ENCODE measurements at regions not wholly inside any gene's neighbourhood (a gene's known extent, or its start where the extent isn't known, plus 50 kb on each side); places are given as distances from the start of the nearest gene placed in this dataset.

DNA sequence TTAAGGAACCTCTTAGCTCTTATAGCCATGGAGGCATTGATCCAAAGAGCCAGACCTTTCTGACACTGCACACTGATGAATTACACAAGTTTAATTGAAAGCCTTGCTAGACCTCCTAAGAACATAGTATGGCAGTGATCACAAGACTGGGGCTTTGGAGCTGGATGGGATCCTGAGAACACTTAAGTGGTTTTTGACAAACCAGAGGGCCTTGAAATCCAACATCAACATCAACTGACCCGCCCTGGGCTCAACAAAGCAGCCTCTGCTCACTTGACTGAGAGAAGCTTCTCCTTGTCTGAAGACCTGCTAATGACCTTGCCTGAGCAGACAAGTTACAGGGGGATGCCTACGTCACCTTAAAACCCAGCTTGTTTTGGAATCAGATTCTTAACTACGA, 257.6 kb downstream of the KLF13 start:
- WGBS, 2 experiments, result 70 to 74% methylated on average over 3 of the region's 3 CpGs
- Histone ChIP-seq H3K4me1 (ENCODE audit: control insufficient read depth, insufficient read depth, low read length) (no peaks in the 10 kb centered on the region), H3K9me3 (ENCODE audit: control insufficient read depth, low read length) (no peaks in the 10 kb centered on the region), H3K4me3 (ENCODE audit: insufficient read depth, low read depth, low read length) (no peak overlapping the region), H3K36me3 (ENCODE audit: control insufficient read depth, insufficient read depth, low read length) (no peaks in the 10 kb centered on the region), H3K27me3 (ENCODE audit: control insufficient read depth, insufficient read depth, low read length, poor library complexity, severe bottlenecking) (no peaks in the 10 kb centered on the region), H3K27ac (ENCODE audit: insufficient read depth, low read depth, low read length, poor library complexity, severe bottlenecking) (no peak overlapping the region)

DNA sequence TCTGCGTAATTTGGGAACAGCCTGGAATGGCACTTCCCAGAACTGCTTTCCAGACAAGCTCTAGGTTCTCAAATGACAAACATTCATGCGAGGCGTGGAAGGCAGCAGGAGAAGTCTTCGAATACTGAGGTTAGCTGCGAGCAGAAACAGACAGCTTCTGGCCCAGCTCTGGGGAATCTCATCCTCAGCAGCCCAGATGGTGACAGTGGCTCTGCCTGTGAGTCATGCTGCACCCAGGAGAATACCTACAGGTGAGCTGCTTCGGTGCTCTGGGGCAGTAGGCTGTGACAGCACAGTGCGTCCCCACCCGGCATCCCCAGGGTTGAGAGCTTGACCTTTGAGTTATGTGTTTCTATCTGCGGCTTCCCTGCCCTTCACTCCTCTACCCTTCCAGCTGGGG, 258.6 kb downstream of the KLF13 start:
- Histone ChIP-seq H3K4me1 (ENCODE audit: control insufficient read depth, insufficient read depth, low read length) (no peaks in the 10 kb centered on the region), H3K4me3 (ENCODE audit: insufficient read depth, low read depth, low read length) (no peak overlapping the region), H3K36me3 (ENCODE audit: control insufficient read depth, insufficient read depth, low read length) (no peaks in the 10 kb centered on the region), H3K27ac (ENCODE audit: insufficient read depth, low read depth, low read length, poor library complexity, severe bottlenecking) (no peak overlapping the region), H3K9me3 (ENCODE audit: control insufficient read depth, low read length) (no peaks in the 10 kb centered on the region), H3K27me3 (ENCODE audit: control insufficient read depth, insufficient read depth, low read length, poor library complexity, severe bottlenecking) (no peaks in the 10 kb centered on the region)
- 86 to 94% methylated on average over 8 to 9 of the region's 9 CpGs for WGBS, 2 experiments

DNA sequence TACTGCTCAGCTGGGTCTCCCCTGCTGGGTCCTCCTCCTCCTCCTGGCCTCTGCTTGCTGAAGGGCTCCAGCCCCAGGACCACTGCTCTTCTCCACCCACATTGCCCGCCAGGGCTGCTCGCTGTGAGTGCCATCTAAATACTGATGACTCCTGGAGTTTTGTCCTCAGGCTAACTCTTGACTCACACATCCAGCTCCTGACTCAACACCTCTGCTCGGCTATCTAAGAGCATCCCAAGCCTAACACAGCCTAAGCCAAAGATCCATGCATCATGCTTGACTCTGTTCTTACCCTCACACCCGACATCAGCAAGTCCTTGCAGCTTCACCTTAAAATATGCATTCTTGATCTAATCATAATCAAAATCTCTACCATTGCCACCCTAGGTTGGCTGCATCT, 260.2 kb downstream of the KLF13 start:
- WGBS, 2 experiments, result 89 to 92% methylated on average over 4 of the region's 4 CpGs
- Histone ChIP-seq H3K27ac (ENCODE audit: insufficient read depth, low read depth, low read length, poor library complexity, severe bottlenecking) (no peak overlapping the region), H3K4me1 (ENCODE audit: control insufficient read depth, insufficient read depth, low read length) (no peaks in the 10 kb centered on the region), H3K9me3 (ENCODE audit: control insufficient read depth, low read length) (no peaks in the 10 kb centered on the region), H3K4me3 (ENCODE audit: insufficient read depth, low read depth, low read length) (no peak overlapping the region), H3K36me3 (ENCODE audit: control insufficient read depth, insufficient read depth, low read length) (no peaks in the 10 kb centered on the region), H3K27me3 (ENCODE audit: control insufficient read depth, insufficient read depth, low read length, poor library complexity, severe bottlenecking) (no peaks in the 10 kb centered on the region)

DNA sequence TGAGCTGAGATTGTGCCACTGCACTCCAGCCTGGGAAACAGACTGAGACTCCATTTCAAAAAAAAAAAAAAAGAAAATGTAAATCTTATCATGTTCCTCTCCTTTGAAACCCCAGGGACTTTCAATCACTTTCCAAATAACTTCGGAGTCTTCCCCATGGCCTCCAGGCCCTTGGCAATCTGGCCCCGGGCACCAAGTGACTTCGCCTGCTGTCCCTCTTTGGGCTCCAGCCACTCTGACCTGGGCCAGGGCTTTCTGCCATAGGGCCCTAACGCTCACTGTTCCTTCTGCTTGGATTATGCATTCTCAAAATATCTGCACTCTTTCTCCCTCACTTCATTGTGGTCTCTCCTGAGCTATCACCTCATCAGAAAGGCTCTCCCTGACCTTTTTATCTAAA, 260.9 kb downstream of the KLF13 start:
- no peaks in the 10 kb centered on the region for H3K9me3 ChIP-seq (ENCODE audit: control insufficient read depth, low read length)

DNA sequence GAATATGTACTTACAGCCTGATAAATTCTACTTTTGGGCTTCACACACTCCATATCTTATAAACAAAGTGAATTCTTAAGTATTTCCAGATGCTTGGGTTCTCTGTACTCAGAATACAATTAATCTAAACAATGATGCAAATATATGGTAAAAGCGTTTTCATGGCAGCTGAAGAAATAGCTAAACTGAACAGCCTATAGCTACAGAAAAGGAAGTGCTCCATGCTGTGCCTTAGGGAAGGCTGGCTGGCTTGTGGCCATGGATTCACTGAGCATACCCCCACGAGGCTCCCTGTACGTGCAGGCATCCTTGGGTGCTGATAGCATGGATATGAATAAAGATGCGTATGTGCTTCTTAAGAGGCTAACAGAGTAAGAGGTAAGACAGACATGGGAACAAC, 264.0 kb downstream of the KLF13 start:
- 85 to 91% methylated on average over 4 of the region's 4 CpGs for WGBS, 2 experiments
- H3K27ac ChIP-seq (ENCODE audit: insufficient read depth, low read depth, low read length, poor library complexity, severe bottlenecking), result no peak overlapping the region
- H3K9me3 ChIP-seq (ENCODE audit: control insufficient read depth, low read length), result no peaks in the 10 kb centered on the region
- H3K4me3 ChIP-seq (ENCODE audit: insufficient read depth, low read depth, low read length), result no peak overlapping the region
- no peaks in the 10 kb centered on the region for H3K4me1 ChIP-seq (ENCODE audit: control insufficient read depth, insufficient read depth, low read length)
- no peaks in the 10 kb centered on the region for H3K36me3 ChIP-seq (ENCODE audit: control insufficient read depth, insufficient read depth, low read length)
- no peaks in the 10 kb centered on the region for H3K27me3 ChIP-seq (ENCODE audit: control insufficient read depth, insufficient read depth, low read length, poor library complexity, severe bottlenecking)

More for the DNA sequence above, 260.9 kb downstream of the KLF13 start:
- no peaks in the 10 kb centered on the region for H3K36me3 ChIP-seq (ENCODE audit: control insufficient read depth, insufficient read depth, low read length)
- H3K27me3 ChIP-seq (ENCODE audit: control insufficient read depth, insufficient read depth, low read length, poor library complexity, severe bottlenecking), result no peaks in the 10 kb centered on the region
- H3K4me3 ChIP-seq (ENCODE audit: insufficient read depth, low read depth, low read length), result no peak overlapping the region
- no peaks in the 10 kb centered on the region for H3K4me1 ChIP-seq (ENCODE audit: control insufficient read depth, insufficient read depth, low read length)
- H3K27ac ChIP-seq (ENCODE audit: insufficient read depth, low read depth, low read length, poor library complexity, severe bottlenecking), result no peak overlapping the region
- WGBS, 2 experiments, result 92% methylated on average over 4 of the region's 4 CpGs

DNA sequence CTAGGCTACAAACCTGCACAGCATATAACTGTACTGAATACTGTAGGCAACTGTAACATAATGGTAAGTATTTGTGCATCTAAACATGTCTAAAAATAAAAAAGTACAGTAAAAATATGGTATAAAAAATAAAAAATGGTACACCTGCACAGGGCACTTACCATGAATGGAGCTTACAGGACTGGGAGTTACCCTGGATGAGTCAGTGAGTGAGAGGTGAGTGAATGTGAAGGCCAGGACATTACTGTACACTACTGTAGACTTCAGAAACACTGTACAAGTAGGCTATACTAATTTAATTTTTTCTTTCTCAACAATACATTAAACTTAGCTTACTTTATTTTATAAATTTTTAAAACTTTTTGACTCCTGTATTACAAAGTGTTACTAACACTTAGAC, 265.3 kb downstream of the KLF13 start:
- Histone ChIP-seq H3K9me3 (ENCODE audit: control insufficient read depth, low read length) (no peaks in the 10 kb centered on the region), H3K4me1 (ENCODE audit: control insufficient read depth, insufficient read depth, low read length) (no peaks in the 10 kb centered on the region), H3K4me3 (ENCODE audit: insufficient read depth, low read depth, low read length) (no peak overlapping the region), H3K27me3 (ENCODE audit: control insufficient read depth, insufficient read depth, low read length, poor library complexity, severe bottlenecking) (no peaks in the 10 kb centered on the region), H3K27ac (ENCODE audit: insufficient read depth, low read depth, low read length, poor library complexity, severe bottlenecking) (no peak overlapping the region), H3K36me3 (ENCODE audit: control insufficient read depth, insufficient read depth, low read length) (no peaks in the 10 kb centered on the region)

DNA sequence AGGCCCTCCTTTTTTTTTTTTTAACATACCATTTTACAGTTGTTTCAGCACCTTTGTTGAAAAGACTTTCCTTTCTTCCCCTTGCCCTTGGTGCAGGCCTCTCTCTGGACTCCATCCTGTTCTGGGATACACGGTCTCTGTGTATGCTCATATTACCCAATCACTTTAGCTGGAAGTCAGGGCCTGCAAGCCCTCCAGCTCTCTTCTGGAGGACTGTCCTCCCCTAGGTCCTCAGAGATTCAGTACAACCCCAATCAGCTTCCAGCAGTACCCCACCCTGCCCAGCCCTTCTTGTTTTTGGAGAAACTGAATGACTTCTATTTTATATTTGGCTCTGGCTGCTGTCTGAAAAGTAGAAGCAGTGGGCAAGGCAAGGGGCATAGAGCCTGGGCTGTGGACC, 270.8 kb downstream of the KLF13 start:
- no peak overlapping the region for H3K4me3 ChIP-seq (ENCODE audit: insufficient read depth, low read depth, low read length)
- no peaks in the 10 kb centered on the region for H3K4me1 ChIP-seq (ENCODE audit: control insufficient read depth, insufficient read depth, low read length)
- H3K9me3 ChIP-seq (ENCODE audit: control insufficient read depth, low read length), result no peaks in the 10 kb centered on the region
- WGBS, 2 experiments, result 91 to 96% methylated on average over 1 of the region's 1 CpG
- H3K27me3 ChIP-seq (ENCODE audit: control insufficient read depth, insufficient read depth, low read length, poor library complexity, severe bottlenecking), result no peaks in the 10 kb centered on the region
- H3K36me3 ChIP-seq (ENCODE audit: control insufficient read depth, insufficient read depth, low read length), result no peaks in the 10 kb centered on the region
- H3K27ac ChIP-seq (ENCODE audit: insufficient read depth, low read depth, low read length, poor library complexity, severe bottlenecking), result no peak overlapping the region

DNA sequence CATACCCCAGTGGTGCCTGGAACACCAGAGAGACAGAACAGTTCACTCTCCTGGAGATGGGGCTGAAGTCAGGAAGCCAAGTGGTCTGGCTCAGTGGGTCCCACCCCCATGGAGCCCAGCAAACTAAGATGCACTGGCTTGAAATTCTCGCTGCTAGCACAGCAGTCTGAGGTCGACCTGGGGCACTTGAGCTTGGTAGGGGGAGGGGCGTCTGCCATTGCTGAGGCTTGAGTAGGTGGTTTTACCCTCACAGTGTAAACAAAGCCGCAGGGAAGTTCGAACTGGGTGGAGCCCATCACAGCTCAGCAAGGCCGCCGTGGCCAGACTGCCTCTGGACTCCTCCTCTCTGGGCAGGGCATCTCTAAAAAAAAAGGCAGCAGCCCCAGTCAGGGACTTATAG, 272.0 kb downstream of the KLF13 start:
- H3K27ac ChIP-seq (ENCODE audit: insufficient read depth, low read depth, low read length, poor library complexity, severe bottlenecking), result no peak overlapping the region
- no peaks in the 10 kb centered on the region for H3K27me3 ChIP-seq (ENCODE audit: control insufficient read depth, insufficient read depth, low read length, poor library complexity, severe bottlenecking)
- H3K4me3 ChIP-seq (ENCODE audit: insufficient read depth, low read depth, low read length), result no peak overlapping the region
- H3K36me3 ChIP-seq (ENCODE audit: control insufficient read depth, insufficient read depth, low read length), result no peaks in the 10 kb centered on the region
- WGBS, 2 experiments, result 8 to 10% methylated on average over 7 of the region's 7 CpGs
- no peaks in the 10 kb centered on the region for H3K4me1 ChIP-seq (ENCODE audit: control insufficient read depth, insufficient read depth, low read length)
- H3K9me3 ChIP-seq (ENCODE audit: control insufficient read depth, low read length), result no peaks in the 10 kb centered on the region

DNA sequence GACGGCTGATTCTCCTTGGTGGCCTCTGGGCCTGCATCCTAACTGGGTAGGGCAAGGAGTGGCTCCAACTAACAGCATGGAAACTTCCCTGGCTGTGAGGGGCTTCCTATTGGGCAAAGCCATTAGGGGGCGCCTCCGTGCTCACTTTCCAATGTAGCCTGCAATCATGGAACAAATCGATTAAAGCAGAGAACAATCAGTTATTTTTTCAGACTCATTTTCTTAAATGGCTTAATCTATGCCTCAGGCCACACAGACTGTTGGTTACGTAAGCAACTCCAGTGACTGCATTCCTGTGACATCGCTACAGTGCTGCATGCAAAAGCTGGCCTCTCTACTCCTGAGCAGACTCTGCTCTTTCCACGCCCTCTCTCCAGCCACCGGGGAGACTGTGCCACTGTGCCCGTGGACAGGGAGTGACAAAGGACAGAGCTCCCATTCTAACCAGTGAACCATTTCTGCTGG, 278.9 kb downstream of the KLF13 start:
- H3K9me3 ChIP-seq (ENCODE audit: control insufficient read depth, low read length), result no peaks in the 10 kb centered on the region

DNA sequence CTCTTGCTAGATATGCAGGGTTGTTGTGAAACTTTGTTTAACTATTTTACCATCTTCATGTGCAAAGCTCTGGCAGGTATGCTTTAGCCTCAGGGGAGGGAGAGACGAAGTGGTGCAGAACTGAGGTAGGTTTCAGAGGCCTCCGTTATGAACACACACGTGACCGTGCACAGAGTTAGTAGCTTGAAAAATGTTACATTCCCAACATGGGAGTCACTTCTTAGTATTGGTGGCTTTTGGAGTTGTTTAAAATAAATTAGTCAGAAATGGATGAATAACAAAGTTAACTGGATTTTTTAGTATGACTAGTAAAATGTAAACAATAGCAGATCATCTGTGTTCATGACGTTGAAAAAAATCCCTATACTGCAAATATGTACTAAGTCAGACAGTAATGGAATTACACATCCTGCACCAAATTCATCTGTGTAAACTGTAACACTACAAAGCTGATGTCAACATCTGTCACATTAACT, 279.6 kb downstream of the KLF13 start:
- H3K4me1 ChIP-seq (ENCODE audit: control insufficient read depth, insufficient read depth, low read length), result peaks cover 6% of the 10 kb centered on the region
- 96 to 99% methylated on average over 5 of the region's 5 CpGs for WGBS, 2 experiments
- no peak overlapping the region for H3K4me3 ChIP-seq (ENCODE audit: insufficient read depth, low read depth, low read length)
- no peak overlapping the region for H3K27ac ChIP-seq (ENCODE audit: insufficient read depth, low read depth, low read length, poor library complexity, severe bottlenecking)
- no peaks in the 10 kb centered on the region for H3K9me3 ChIP-seq (ENCODE audit: control insufficient read depth, low read length)
- no peaks in the 10 kb centered on the region for H3K36me3 ChIP-seq (ENCODE audit: control insufficient read depth, insufficient read depth, low read length)
- no peaks in the 10 kb centered on the region for H3K27me3 ChIP-seq (ENCODE audit: control insufficient read depth, insufficient read depth, low read length, poor library complexity, severe bottlenecking)

More for the DNA sequence above, 278.9 kb downstream of the KLF13 start:
- WGBS, 2 experiments, result 68 to 69% methylated on average over 9 of the region's 9 CpGs
- no peak overlapping the region for H3K27ac ChIP-seq (ENCODE audit: insufficient read depth, low read depth, low read length, poor library complexity, severe bottlenecking)
- H3K27me3 ChIP-seq (ENCODE audit: control insufficient read depth, insufficient read depth, low read length, poor library complexity, severe bottlenecking), result no peaks in the 10 kb centered on the region
- H3K4me3 ChIP-seq (ENCODE audit: insufficient read depth, low read depth, low read length), result no peak overlapping the region
- no peaks in the 10 kb centered on the region for H3K36me3 ChIP-seq (ENCODE audit: control insufficient read depth, insufficient read depth, low read length)
- peaks cover 6% of the 10 kb centered on the region for H3K4me1 ChIP-seq (ENCODE audit: control insufficient read depth, insufficient read depth, low read length)

DNA sequence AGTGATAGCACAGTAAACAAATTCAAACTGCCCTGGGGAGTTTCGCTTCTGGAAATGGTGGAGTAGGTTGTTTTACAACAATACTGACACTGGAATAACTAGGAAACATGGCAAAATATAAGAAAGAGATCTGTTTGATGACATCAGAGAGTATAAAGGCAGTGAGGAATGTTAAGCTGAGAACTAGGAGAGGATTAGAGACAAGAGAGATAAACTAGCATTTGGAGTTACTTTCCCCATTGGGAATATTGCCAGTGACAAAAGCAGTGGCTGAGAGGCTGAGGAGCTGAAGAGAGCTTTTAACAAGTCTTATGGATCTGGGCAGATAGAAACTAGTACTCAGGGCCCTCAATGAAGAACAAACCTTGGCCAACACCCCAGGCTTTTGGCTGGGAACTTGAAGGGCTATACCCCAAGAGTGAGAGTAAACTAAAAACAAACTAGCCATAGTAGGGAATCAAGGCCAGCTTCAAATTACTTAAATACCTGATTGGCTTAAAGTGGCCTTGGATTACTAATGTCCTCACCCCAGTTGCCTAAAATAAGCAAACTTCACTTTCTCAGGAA, 280.4 kb downstream of the KLF13 start:
- WGBS, 2 experiments, result 83 to 100% methylated on average over 1 of the region's 1 CpG
- Histone ChIP-seq H3K36me3 (ENCODE audit: control insufficient read depth, insufficient read depth, low read length) (no peaks in the 10 kb centered on the region), H3K27ac (ENCODE audit: insufficient read depth, low read depth, low read length, poor library complexity, severe bottlenecking) (no peak overlapping the region), H3K4me1 (ENCODE audit: control insufficient read depth, insufficient read depth, low read length) (peaks cover 6% of the 10 kb centered on the region), H3K4me3 (ENCODE audit: insufficient read depth, low read depth, low read length) (no peak overlapping the region), H3K9me3 (ENCODE audit: control insufficient read depth, low read length) (no peaks in the 10 kb centered on the region), H3K27me3 (ENCODE audit: control insufficient read depth, insufficient read depth, low read length, poor library complexity, severe bottlenecking) (no peaks in the 10 kb centered on the region)
